Neural progenitor cell (in vitro differentiated cells): ENCODE measurements at regions not wholly inside any gene's neighbourhood (a gene's known extent, or its start where the extent isn't known, plus 50 kb on each side); places are given as distances from the start of the nearest gene placed in this dataset.
A peak's percentile ranks its signal among the peaks of the same experiment; 100 is the strongest.

Source experiments
- DNase-seq: peaks from one replicate; pipeline ENCODE4 v3.0.0-alpha.2; 2016; ENCODE audit warnings: low spot score
- H2AFZ ChIP-seq: fragments of 200-600 bp; sonication (generic); replicated peaks from 2 replicates; pipeline ENCODE4 v1.6.1; 2016; ENCODE audit warnings: antibody characterized with exemption
- H3F3A ChIP-seq: fragments of 200-600 bp; sonication (generic); 2 replicates; pipeline ENCODE4 v1.6.1; 2016; ENCODE audit warnings: antibody characterized with exemption, low read depth
- H3K27ac ChIP-seq: fragments of 200-600 bp; sonication (generic); 2 replicates; pipeline ENCODE4 v1.5.1; 2016; ENCODE audit warnings: mild to moderate bottlenecking
- H3K27me3 ChIP-seq: fragments of 200-600 bp; sonication (generic); 2 replicates; pipeline ENCODE4 v1.6.1; 2016; ENCODE audit warnings: mild to moderate bottlenecking, moderate library complexity
- H3K36me3 ChIP-seq: fragments of 200-600 bp; sonication (generic); 2 replicates; pipeline ENCODE4 v1.5.1; 2016
- H3K4me1 ChIP-seq: fragments of 200-600 bp; sonication (generic); 2 replicates; pipeline ENCODE4 v1.6.1; 2016; ENCODE audit warnings: mixed run types
- H3K4me2 ChIP-seq: fragments of 200-600 bp; sonication (generic); 2 replicates; pipeline ENCODE4 v1.6.1; 2016
- H3K4me3 ChIP-seq: fragments of 200-600 bp; sonication (generic); 2 replicates; pipeline ENCODE4 v1.5.1; 2016
- H3K79me2 ChIP-seq: fragments of 200-600 bp; sonication (generic); 2 replicates; pipeline ENCODE4 v1.6.1; 2016; ENCODE audit warnings: low read depth
- H3K9ac ChIP-seq: fragments of 200-600 bp; sonication (generic); 2 replicates; pipeline ENCODE4 v1.6.1; 2016
- H3K9me3 ChIP-seq: fragments of 200-600 bp; sonication (generic); 2 replicates; pipeline ENCODE4 v1.5.1; 2016; ENCODE audit warnings: low read depth
- H4K20me1 ChIP-seq: fragments of 200-600 bp; sonication (generic); 2 replicates; pipeline ENCODE4 v1.6.1; 2016; ENCODE audit warnings: low read depth
- H3K27ac Mint-ChIP-seq: 3 replicates; pipeline ENCODE4 v1.8.0; 2021; ENCODE audit warnings: mixed read lengths
- H3K27me3 Mint-ChIP-seq: 2 replicates; pipeline ENCODE4 v1.8.0; 2022; ENCODE audit warnings: low read depth, mild to moderate bottlenecking, inconsistent platforms, moderate library complexity, mixed read lengths; ENCODE audit not compliant: insufficient read depth
- H3K36me3 Mint-ChIP-seq: 3 replicates; pipeline ENCODE4 v1.8.0; 2021; ENCODE audit warnings: mixed read lengths
- H3K4me1 Mint-ChIP-seq: 3 replicates; pipeline ENCODE4 v1.8.0; 2021; ENCODE audit warnings: mixed read lengths
- H3K4me3 Mint-ChIP-seq: 3 replicates; pipeline ENCODE4 v1.8.0; 2021; ENCODE audit warnings: mild to moderate bottlenecking, moderate library complexity, mixed read lengths
- H3K9me3 Mint-ChIP-seq: 3 replicates; pipeline ENCODE4 v1.8.0; 2020; ENCODE audit warnings: mixed read lengths
- EZH2 ChIP-seq: fragments of 200-600 bp; sonication (generic); IDR thresholded peaks from 2 replicates; pipeline ENCODE4 v1.6.1; 2017; ENCODE audit warnings: antibody characterized with exemption, mild to moderate bottlenecking, moderate library complexity
- EZH2phosphoT487 ChIP-seq: fragments of 200-600 bp; sonication (generic); IDR thresholded peaks from 2 replicates; pipeline ENCODE4 v1.6.1; 2017; ENCODE audit warnings: antibody characterized with exemption
- TF ChIP-seq, protein P1 (sequence below): fragments of 200-600 bp; sonication (generic); IDR thresholded peaks from 2 replicates; pipeline ENCODE4 v1.5.1; 2017; ENCODE audit warnings: antibody characterized with exemption, mild to moderate bottlenecking

DNA sequence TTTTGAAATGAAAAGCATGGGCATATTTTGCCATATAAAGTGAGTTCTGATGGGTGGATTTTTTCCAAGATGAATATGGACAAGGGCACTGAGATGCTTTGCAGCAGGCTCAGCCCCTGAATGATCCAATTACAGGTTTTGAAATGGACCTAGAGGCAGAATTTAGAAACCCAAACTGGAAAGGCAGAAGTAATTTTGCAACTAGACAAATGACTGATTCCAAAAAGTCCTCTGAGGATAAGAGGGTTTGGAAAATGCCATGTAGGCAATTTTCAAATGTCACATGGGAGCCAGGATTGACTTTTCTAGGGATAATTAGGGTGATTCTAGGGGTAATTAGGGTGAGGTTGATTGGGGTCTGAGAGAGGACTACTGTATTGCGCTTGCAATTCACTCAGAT lies 148.9 kb upstream of the ZNF648 start:
- Mint-ChIP-seq H3K27ac (no peak overlapping the region), H3K27me3 (peaks cover 3% of the 10 kb centered on the region), H3K36me3 (no peaks in the 10 kb centered on the region), H3K4me3 (no peak overlapping the region), H3K9me3 (no peaks in the 10 kb centered on the region), H3K4me1 (peaks cover 17% of the 10 kb centered on the region)
- Histone ChIP-seq H3K79me2 (no peaks in the 10 kb centered on the region), H3K4me2 (no peak overlapping the region), H3K9me3 (no peaks in the 10 kb centered on the region), H4K20me1 (no peaks in the 10 kb centered on the region), H3F3A (peaks cover 11% of the 10 kb centered on the region), H2AFZ (no peak overlapping the region), H3K27ac (no peak overlapping the region), H3K27me3 (no peaks in the 10 kb centered on the region), H3K9ac (no peak overlapping the region), H3K4me3 (no peak overlapping the region), H3K36me3 (no peaks in the 10 kb centered on the region), H3K4me1 (peaks cover 19% of the 10 kb centered on the region)
- DNase-seq, result no peak
- TF ChIP-seq EZH2 (no peak), EZH2phosphoT487 (no peak)
- TF ChIP-seq, protein P1, sequence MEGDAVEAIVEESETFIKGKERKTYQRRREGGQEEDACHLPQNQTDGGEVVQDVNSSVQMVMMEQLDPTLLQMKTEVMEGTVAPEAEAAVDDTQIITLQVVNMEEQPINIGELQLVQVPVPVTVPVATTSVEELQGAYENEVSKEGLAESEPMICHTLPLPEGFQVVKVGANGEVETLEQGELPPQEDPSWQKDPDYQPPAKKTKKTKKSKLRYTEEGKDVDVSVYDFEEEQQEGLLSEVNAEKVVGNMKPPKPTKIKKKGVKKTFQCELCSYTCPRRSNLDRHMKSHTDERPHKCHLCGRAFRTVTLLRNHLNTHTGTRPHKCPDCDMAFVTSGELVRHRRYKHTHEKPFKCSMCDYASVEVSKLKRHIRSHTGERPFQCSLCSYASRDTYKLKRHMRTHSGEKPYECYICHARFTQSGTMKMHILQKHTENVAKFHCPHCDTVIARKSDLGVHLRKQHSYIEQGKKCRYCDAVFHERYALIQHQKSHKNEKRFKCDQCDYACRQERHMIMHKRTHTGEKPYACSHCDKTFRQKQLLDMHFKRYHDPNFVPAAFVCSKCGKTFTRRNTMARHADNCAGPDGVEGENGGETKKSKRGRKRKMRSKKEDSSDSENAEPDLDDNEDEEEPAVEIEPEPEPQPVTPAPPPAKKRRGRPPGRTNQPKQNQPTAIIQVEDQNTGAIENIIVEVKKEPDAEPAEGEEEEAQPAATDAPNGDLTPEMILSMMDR, result no peak

GRCh38 chr1:182207300-182207699 lies 145.8 kb upstream of the ZNF648 start:
- Mint-ChIP-seq H3K27ac (no peak overlapping the region), H3K4me1 (peaks cover 20% of the 10 kb centered on the region), H3K36me3 (no peaks in the 10 kb centered on the region), H3K4me3 (no peak overlapping the region), H3K9me3 (no peaks in the 10 kb centered on the region), H3K27me3 (peaks cover 3% of the 10 kb centered on the region)
- Histone ChIP-seq H3K4me1 (peaks cover 19% of the 10 kb centered on the region), H3K27ac (peak overlapping the region; percentile 11), H3K27me3 (no peaks in the 10 kb centered on the region), H3K36me3 (no peaks in the 10 kb centered on the region), H3K4me3 (no peak overlapping the region), H3K9ac (no peak overlapping the region), H2AFZ (no peak overlapping the region), H3K9me3 (no peaks in the 10 kb centered on the region), H3F3A (peaks cover 11% of the 10 kb centered on the region), H3K79me2 (no peaks in the 10 kb centered on the region), H4K20me1 (no peaks in the 10 kb centered on the region), H3K4me2 (no peak overlapping the region)
- no peak for TF ChIP-seq EZH2
- TF ChIP-seq, protein P1, result no peak
- TF ChIP-seq EZH2phosphoT487, result no peak
- no peak for DNase-seq

GRCh38 chr1:182206626-182207239 lies 145.2 kb upstream of the ZNF648 start:
- H3K27ac ChIP-seq, result peak overlapping the region; percentile 11
- no peak overlapping the region for H3K4me3 ChIP-seq
- no peak overlapping the region for H3K4me3 Mint-ChIP-seq
- H3K79me2 ChIP-seq, result no peaks in the 10 kb centered on the region
- no peak overlapping the region for H3K9ac ChIP-seq
- no peaks in the 10 kb centered on the region for H4K20me1 ChIP-seq
- H3K4me1 ChIP-seq, result peaks cover 19% of the 10 kb centered on the region
- peaks cover 3% of the 10 kb centered on the region for H3K27me3 Mint-ChIP-seq
- H3K9me3 ChIP-seq, result no peaks in the 10 kb centered on the region
- no peaks in the 10 kb centered on the region for H3K36me3 ChIP-seq
- H3K4me1 Mint-ChIP-seq, result peaks cover 20% of the 10 kb centered on the region
- DNase-seq, result peak; percentile 37
- no peaks in the 10 kb centered on the region for H3K9me3 Mint-ChIP-seq
- no peaks in the 10 kb centered on the region for H3K36me3 Mint-ChIP-seq
- TF ChIP-seq EZH2, result no peak
- peak overlapping the region; percentile 67 for H3K27ac Mint-ChIP-seq
- H2AFZ ChIP-seq, result no peak overlapping the region
- no peaks in the 10 kb centered on the region for H3K27me3 ChIP-seq
- no peak overlapping the region for H3K4me2 ChIP-seq
- peaks cover 11% of the 10 kb centered on the region for H3F3A ChIP-seq

DNA sequence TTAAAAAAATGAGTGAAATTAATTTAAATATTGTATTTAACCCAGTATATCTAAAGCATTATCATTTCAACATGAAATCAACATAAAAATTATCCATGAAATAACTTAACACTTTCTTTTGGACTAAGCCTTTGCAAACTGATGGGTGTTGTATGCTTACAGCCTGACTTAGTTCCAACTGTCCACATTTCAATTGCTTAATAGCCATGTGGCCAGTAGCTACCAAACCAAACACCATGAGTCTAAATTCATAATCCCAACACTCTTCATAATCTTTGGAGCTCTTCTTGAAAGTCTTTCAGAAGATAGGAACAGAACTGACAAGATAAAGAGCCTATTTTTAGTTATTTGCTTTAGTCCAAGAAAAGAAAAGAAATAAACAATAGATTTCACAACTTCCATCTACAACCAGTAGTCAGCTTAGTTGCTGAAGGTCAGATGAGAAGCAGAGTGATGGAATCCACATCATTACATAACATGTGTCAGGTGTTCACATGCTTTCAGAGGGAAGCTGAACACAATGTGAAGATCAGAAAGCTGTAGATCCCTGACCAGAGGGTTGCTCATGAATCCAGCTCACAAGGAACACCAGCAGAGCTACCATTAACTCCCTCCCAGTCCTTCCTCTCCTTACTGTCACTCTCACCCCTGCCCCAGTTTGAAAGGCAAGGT lies 144.0 kb upstream of the ZNF648 start:
- no peak overlapping the region for H3K27ac ChIP-seq
- H3K4me3 Mint-ChIP-seq, result no peak overlapping the region
- no peak overlapping the region for H2AFZ ChIP-seq
- no peaks in the 10 kb centered on the region for H3K27me3 ChIP-seq
- no peak overlapping the region for H3K9ac ChIP-seq
- no peaks in the 10 kb centered on the region for H3K9me3 Mint-ChIP-seq
- DNase-seq, result no peak
- no peak overlapping the region for H3K4me2 ChIP-seq
- no peak overlapping the region for H3K4me3 ChIP-seq
- H3K36me3 Mint-ChIP-seq, result no peaks in the 10 kb centered on the region
- no peaks in the 10 kb centered on the region for H4K20me1 ChIP-seq
- peaks cover under 1% of the 10 kb centered on the region for H3K27me3 Mint-ChIP-seq
- no peaks in the 10 kb centered on the region for H3K79me2 ChIP-seq
- no peak overlapping the region for H3K27ac Mint-ChIP-seq
- no peaks in the 10 kb centered on the region for H3K36me3 ChIP-seq
- H3K4me1 ChIP-seq, result peaks cover 19% of the 10 kb centered on the region
- no peaks in the 10 kb centered on the region for H3K9me3 ChIP-seq
- peaks cover 20% of the 10 kb centered on the region for H3K4me1 Mint-ChIP-seq
- no peak for TF ChIP-seq EZH2phosphoT487
- TF ChIP-seq, protein P1, result no peak
- no peak for TF ChIP-seq EZH2
- peaks cover 11% of the 10 kb centered on the region for H3F3A ChIP-seq
